ENCODE measurements at regions not wholly inside any gene's neighbourhood (a gene's known extent, or its start where the extent isn't known, plus 50 kb on each side); places are given as distances from the start of the nearest gene placed in this dataset.

- no peak for DNase-seq
- no peak overlapping the region for H3K9ac ChIP-seq (ENCODE audit: low read depth, low read length)
- H2AK9ac ChIP-seq (replicated peaks; ENCODE audit: low read depth, low read length, poor library complexity): no peak overlapping the region
- H3K56ac ChIP-seq (ENCODE audit: extremely low read depth, insufficient read depth, low read length): no peak overlapping the region
- no peak overlapping the region for H2AK5ac ChIP-seq (ENCODE audit: low read depth, low read length)
- H3K23ac ChIP-seq (ENCODE audit: low read depth, low read length): no peak overlapping the region
- H2BK120ac ChIP-seq (ENCODE audit: low read depth, low read length): no peak overlapping the region
- BruUV-seq (replicated peaks): no TSS peak
- H3K27ac ChIP-seq (ENCODE audit: insufficient read depth, low read length): no peak overlapping the region
- ATAC-seq (ENCODE audit: low read depth): no peak
- no peaks in the 10 kb centered on the region for H3K36me3 ChIP-seq (ENCODE audit: control insufficient read depth, insufficient read depth, low read length)
- no peak overlapping the region for H3K4me3 ChIP-seq (ENCODE audit: insufficient read depth, low read depth, low read length)
- H3K9me1 ChIP-seq (ENCODE audit: insufficient read depth, low read length): no peaks in the 10 kb centered on the region
- no peak overlapping the region for H2BK20ac ChIP-seq (ENCODE audit: low read depth, low read length)
- ChIA-PET CTCF (interaction anchor here (1.0 kb wide), 1 partner anchor 12 kb away, joined by 3 read pairs; no protein-coding TSS in a partner anchor), POLR2A (ENCODE audit: unreplicated experiment) (no interaction called here)
- intact Hi-C loops (cut with micrococcal nuclease): no loop called here
- no peaks in the 10 kb centered on the region for H4K20me1 ChIP-seq (ENCODE audit: insufficient read depth, low read length)
- dilution Hi-C loops (cut with HindIII; ENCODE audit: low sequenced_read_pairs, unreplicated experiment): no loop called here
- in situ Hi-C loops (cut with MboI; ENCODE audit: low sequenced_read_pairs): no loop called here
- no peak overlapping the region for H2BK15ac ChIP-seq (ENCODE audit: low read depth, low read length)
- no peaks in the 10 kb centered on the region for H3K9me3 ChIP-seq (ENCODE audit: control insufficient read depth, insufficient read depth, low read length)
- H3K18ac ChIP-seq (ENCODE audit: low read depth, low read length): no peak overlapping the region
- H3K4me1 ChIP-seq (ENCODE audit: control insufficient read depth, insufficient read depth, low read length): no peaks in the 10 kb centered on the region
- H4K5ac ChIP-seq (ENCODE audit: low read depth, low read length): no peak overlapping the region
- peaks cover 19% of the 10 kb centered on the region for H3K27me3 ChIP-seq (ENCODE audit: control insufficient read depth, insufficient read depth, low read length)
- H2BK5ac ChIP-seq (ENCODE audit: low read depth, low read length, poor library complexity, severe bottlenecking): no peak overlapping the region
- H3K4ac ChIP-seq (ENCODE audit: low read depth, low read length): no peak overlapping the region
- no peak overlapping the region for H4K8ac ChIP-seq (ENCODE audit: low read depth in 2 of 2, low read length in 2 of 2)
- H3K79me1 ChIP-seq (ENCODE audit: low read depth in 1 of 2, low read length in 2 of 2): no peaks in the 10 kb centered on the region
- H3K14ac ChIP-seq (replicated peaks; ENCODE audit: low read depth, low read length): no peak overlapping the region
- no peak overlapping the region for H2AFZ ChIP-seq (replicated peaks; ENCODE audit: low read length, poor library complexity)
- H4K91ac ChIP-seq (ENCODE audit: insufficient read depth, low read depth, low read length): no peak overlapping the region
- H3K4me2 ChIP-seq (ENCODE audit: low read depth, low read length): no peak overlapping the region
- WGBS, 2 experiments (ENCODE audit: extremely low coverage in 2 of 2, insufficient read length in 1 of 2): no CpG with 5 or more reads among the region's 4 CpGs
- TF ChIP-seq NFE2L2 (IDR thresholded peaks at IDR 0.05; ENCODE audit: low read depth, low read length) (no peak), BHLHE40 (IDR thresholded peaks at IDR 0.05; ENCODE audit: low read depth, low read length) (no peak), MXI1 (IDR thresholded peaks at IDR 0.05; ENCODE audit: borderline replicate concordance, low read depth, low read length) (no peak), RCOR1 (IDR thresholded peaks at IDR 0.05; ENCODE audit: insufficient replicate concordance, low read length) (no peak), MAZ (IDR thresholded peaks at IDR 0.05; ENCODE audit: borderline replicate concordance, low read depth, low read length) (no peak), CEBPB (IDR thresholded peaks at IDR 0.05; ENCODE audit: low read depth, low read length) (no peak), ELK1 (IDR thresholded peaks at IDR 0.05; ENCODE audit: borderline replicate concordance, low read depth, low read length) (no peak), POLR2A (IDR thresholded peaks at IDR 0.05; ENCODE audit: low read depth, low read length) (no peak)
- TF ChIP-seq, protein P1, sequence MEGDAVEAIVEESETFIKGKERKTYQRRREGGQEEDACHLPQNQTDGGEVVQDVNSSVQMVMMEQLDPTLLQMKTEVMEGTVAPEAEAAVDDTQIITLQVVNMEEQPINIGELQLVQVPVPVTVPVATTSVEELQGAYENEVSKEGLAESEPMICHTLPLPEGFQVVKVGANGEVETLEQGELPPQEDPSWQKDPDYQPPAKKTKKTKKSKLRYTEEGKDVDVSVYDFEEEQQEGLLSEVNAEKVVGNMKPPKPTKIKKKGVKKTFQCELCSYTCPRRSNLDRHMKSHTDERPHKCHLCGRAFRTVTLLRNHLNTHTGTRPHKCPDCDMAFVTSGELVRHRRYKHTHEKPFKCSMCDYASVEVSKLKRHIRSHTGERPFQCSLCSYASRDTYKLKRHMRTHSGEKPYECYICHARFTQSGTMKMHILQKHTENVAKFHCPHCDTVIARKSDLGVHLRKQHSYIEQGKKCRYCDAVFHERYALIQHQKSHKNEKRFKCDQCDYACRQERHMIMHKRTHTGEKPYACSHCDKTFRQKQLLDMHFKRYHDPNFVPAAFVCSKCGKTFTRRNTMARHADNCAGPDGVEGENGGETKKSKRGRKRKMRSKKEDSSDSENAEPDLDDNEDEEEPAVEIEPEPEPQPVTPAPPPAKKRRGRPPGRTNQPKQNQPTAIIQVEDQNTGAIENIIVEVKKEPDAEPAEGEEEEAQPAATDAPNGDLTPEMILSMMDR (conservative IDR thresholded peaks at IDR 0.05; ENCODE audit: low read depth, low read length): no peak
These were observed 53.7 kb upstream of the E2F8 start for GRCh38 chr11:19294444-19294843.
